GM19324 (cell line): ENCODE measurements at regions not wholly inside any gene's neighbourhood (a gene's known extent, or its start where the extent isn't known, plus 50 kb on each side); places are given as distances from the start of the nearest gene placed in this dataset.

ENCODE experiments used
- ATAC-seq: cut with Tn5 transposase; IDR thresholded peaks from one replicate; pipeline ENCODE4 v1.9.1; 2021; ENCODE audit warnings: mild to moderate bottlenecking, moderate library complexity; ENCODE audit not compliant: unreplicated experiment, low FRiP score

DNA sequence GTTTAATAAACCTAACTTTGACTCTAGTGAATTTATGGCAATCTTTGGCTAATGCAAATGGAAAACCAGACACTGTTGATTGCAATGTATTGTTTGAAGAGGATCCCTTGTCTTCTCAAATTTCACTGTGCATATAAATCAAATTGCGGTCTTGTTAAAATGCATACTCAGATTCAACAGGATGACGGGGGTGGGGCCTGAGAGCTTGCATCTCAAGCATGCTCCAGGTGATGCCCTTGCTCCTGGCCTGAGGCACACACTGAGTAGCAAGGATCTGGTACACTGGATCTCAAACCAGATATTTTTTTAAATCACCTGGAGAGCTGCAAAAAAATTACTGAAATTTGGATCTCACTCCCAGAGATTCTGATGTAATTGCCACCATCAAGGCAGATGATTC, 463.7 kb downstream of the DNAH5 start:
- ATAC-seq, result no peak

GRCh38 chr5:13478831-13479465, 465.5 kb downstream of the DNAH5 start:
- no peak for ATAC-seq

DNA sequence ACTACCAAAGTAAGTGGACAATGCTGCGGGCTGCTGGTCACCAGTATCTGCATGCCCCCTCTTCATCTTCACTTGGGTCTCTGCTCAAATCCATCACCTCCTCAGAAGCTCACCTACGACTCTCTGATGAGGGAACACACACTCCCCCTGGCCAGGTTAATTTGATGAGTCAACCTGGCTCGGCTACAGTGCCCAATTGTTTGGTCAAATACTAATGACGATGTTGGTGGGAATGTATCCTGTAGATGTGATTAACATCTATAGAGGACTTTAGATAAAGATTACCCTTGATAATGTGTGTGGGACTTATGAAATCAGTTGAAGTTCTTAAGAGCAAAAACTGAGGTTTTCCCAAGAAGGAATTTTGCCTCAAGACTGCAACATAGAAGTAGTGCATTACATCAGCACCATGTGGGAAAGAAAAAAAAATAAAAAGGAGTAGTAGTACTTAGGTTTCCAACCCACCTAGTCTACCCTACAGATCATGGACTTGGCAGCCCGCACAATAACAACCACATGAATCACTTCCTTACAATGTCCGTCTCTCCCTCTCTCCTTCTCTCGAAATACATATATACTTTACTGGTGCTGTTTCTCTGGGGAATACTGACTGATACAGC, 467.3 kb downstream of the DNAH5 start:
- ATAC-seq, result no peak

- ATAC-seq, result no peak
Observed at GRCh38 chr5:13472842-13473241, 471.6 kb downstream of the DNAH5 start.

DNA sequence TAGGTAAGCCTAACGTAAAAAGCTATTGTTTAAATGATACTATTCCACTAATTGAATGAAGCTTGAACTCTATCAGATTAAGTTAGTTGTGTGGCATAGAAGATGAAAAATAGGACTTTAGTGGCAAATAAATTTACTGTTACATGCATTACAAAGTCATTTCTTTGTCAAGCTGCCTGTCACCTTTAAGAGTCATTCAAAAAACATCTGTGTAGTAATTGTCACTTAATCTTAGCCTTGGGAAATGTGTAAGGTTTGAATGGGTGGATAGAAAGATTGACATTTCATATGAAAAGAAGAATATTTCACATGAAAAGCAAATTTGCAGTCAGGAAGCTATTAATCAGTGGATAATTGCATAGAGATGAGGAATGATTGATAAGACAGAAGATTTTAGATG, 473.5 kb downstream of the DNAH5 start:
- no peak for ATAC-seq

GRCh38 chr5:13470263-13470662, 474.2 kb downstream of the DNAH5 start:
- ATAC-seq, result no peak

- ATAC-seq, result no peak
Observed at GRCh38 chr5:13464532-13465193, 479.8 kb downstream of the DNAH5 start.

DNA sequence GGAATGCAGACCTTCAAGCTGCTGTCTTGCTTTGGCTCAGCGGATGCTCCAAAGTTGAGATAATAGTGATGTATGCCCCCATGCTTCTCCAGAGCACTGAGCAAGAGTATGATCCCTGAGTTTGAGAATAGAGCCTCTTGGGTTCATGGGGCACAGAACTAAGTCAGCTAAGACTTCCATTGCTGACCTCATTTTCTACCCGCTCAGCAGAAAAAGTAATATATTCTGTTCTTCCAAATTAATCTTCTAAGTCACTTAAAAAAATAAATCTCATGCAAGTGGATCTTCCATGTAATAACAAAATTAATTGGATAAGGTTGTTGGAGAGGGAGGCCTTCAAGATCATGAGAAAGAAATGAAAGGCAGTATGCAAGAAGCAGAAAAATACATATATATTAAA, 483.9 kb downstream of the DNAH5 start:
- no peak for ATAC-seq

DNA sequence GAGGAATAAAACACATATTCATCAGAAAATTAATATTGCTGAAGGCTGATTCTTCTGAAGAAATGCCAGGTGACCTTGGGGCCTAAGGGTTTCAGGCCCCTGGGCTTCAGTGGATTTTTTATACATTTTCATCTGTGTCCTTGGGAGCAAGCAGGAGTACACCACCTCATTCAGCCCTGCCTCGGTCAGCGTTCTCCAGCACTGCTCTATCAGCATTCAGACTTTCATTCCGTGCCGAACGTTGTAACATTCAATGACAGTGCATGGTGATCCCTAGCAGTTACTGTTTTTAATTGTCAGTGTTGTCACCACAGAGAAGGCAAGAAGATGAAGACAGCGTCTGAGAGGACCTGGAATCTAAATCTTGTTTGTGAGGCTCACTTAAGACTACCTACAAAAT, 490.4 kb downstream of the DNAH5 start:
- no peak for ATAC-seq

- ATAC-seq, result no peak
Observed at GRCh38 chr5:13448843-13449242, 495.6 kb downstream of the DNAH5 start.

DNA sequence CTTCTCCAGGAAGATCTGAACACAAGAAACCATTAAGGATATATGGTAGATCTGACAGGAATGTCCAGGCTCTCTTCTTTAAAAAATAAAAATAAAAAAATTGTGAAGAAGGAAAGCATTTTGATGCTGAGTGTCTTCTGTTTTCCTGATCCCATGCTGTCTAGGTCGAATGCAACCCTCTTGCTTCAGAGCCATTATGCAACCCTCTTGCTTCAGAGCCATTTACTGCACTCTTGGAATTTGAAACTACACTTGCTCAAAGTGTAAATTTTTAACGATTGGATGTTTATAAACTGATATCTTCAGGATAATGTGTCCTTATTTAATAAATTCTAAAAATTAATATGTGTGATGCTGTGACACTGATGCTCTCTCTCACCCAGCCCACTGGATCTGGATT, 505.1 kb downstream of the DNAH5 start:
- no peak for ATAC-seq

- no peak for ATAC-seq
Observed at GRCh38 chr5:13427827-13428557, 516.5 kb downstream of the DNAH5 start.

DNA sequence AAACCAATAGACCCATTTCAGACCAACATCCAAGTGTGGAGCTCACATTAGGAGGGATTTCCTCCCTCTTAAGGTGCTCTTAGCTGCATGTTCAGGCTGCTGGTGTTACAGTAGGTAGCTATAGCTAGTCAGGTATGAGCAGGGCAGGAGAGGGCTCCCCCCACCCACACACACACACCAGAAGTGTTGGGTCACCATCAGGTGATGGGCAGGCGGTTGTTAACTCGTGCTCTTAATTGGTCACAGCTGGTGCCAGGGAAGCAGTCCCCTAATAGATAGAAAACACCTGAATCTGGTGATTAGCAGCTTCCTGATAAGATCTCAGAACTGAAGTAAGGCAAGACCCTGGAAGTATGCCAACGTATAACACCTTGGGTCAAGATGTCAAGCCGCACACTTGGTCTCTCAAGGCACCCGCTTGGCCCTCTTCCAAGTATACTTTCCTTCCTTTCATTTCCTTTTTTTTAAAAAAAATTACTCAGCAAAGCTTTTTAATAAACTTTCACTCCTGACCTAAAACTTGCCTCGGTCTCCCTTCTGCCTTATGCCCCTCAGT, 532.4 kb downstream of the DNAH5 start:
- no peak for ATAC-seq

DNA sequence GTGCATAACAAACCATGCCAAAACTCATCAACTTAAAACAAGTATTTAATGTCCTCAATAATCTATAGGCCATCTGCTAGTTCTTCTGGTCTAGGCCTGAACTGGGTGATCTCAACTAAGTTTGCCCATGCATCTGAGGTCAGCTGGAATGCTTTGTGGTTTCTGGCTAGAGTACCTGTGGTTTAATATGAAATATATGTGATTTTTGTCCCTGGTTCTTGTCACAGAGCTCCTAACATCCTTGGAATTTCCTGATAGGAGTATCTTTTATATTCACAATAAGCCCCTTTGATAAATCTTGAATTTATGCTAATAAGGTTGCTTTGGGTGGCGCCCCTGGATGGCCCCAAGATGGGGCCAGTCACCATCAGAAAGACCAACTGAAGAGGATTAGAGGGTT, 535.9 kb downstream of the DNAH5 start:
- ATAC-seq, result no peak

- no peak for ATAC-seq
Observed at GRCh38 chr5:13403351-13403750, 541.1 kb downstream of the DNAH5 start.

- ATAC-seq, result no peak
Observed at GRCh38 chr5:13385066-13385465, 559.4 kb downstream of the DNAH5 start.

GRCh38 chr5:13382232-13382631, 562.3 kb downstream of the DNAH5 start:
- no peak for ATAC-seq

GRCh38 chr5:13378091-13378490, 566.4 kb downstream of the DNAH5 start:
- ATAC-seq, result no peak

GRCh38 chr5:13359344-13359743, 585.1 kb downstream of the DNAH5 start:
- no peak for ATAC-seq

DNA sequence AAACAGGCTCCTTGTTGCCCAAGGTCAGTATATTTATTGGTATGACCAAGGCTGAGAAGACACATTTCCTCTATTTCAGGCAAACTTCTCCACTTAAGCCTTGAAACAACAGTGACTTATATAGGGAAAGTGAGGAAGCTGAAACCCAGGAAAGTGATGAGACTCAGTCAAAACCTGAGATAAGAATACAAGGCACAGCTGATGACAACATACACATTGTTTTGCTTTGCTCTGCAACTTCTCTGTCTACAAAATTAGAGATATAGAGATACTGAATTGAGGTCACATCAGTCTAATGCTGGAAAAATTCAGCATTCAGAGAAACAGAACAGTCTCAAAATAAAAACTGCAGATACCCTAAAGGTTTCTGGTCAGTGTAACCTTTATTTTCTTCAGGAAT, 586.1 kb downstream of the DNAH5 start:
- no peak for ATAC-seq

- no peak for ATAC-seq
Observed at GRCh38 chr5:13357929-13358328, 586.6 kb downstream of the DNAH5 start.
